ENCODE measurements at regions not wholly inside any gene's neighbourhood (a gene's known extent, or its start where the extent isn't known, plus 50 kb on each side); places are given as distances from the start of the nearest gene placed in this dataset.
"Not testable (repeated sequence)": the region's sequence is repeated elsewhere in the genome, so short reads cannot be mapped to it uniquely, and the experiment has no call there.

- DNase-seq (ENCODE audit: low read depth in 1 of 2, low spot score in 1 of 2) (no peak), FAIRE-seq (no peak), ATAC-seq (no peak)
- 26% methylated on average over 10 of the region's 10 CpGs for WGBS (ENCODE audit: missing lambda C conversion rate)
- H3K9me3 ChIP-seq = no peaks in the 10 kb centered on the region
- CTCF ChIA-PET = no interaction called here
- H3K4me1 ChIP-seq = no peaks in the 10 kb centered on the region
- no peak overlapping the region for H3K4me3 ChIP-seq
- POLR2A ChIA-PET = no interaction called here
- no peak overlapping the region for H3K27ac ChIP-seq
- TF ChIP-seq ZFP36 (IDR thresholded peaks at IDR 0.05; ENCODE audit: borderline replicate concordance, partially characterized antibody) (no peak), ESRRA (IDR thresholded peaks at IDR 0.05; ENCODE audit: borderline replicate concordance, low read length) (no peak), HOXA7 (CRISPR knock-in tag; IDR thresholded peaks at IDR 0.05) (no peak), JUN (IDR thresholded peaks at IDR 0.05) (no peak), CHD2 (IDR thresholded peaks at IDR 0.05; ENCODE audit: low read length, partially characterized antibody) (no peak), EHMT2 (IDR thresholded peaks at IDR 0.05; ENCODE audit: low read depth) (no peak)
- TF ChIP-seq, protein P1, sequence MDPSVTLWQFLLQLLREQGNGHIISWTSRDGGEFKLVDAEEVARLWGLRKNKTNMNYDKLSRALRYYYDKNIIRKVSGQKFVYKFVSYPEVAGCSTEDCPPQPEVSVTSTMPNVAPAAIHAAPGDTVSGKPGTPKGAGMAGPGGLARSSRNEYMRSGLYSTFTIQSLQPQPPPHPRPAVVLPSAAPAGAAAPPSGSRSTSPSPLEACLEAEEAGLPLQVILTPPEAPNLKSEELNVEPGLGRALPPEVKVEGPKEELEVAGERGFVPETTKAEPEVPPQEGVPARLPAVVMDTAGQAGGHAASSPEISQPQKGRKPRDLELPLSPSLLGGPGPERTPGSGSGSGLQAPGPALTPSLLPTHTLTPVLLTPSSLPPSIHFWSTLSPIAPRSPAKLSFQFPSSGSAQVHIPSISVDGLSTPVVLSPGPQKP (IDR thresholded peaks at IDR 0.05; ENCODE audit: low read depth, low read length) = no peak
- no peak overlapping the region for H3K4me2 ChIP-seq
These were observed 217.9 kb downstream of the GLRX3 start for GRCh38 chr10:130353928-130354572.

GRCh38 chr10:130354573-130354954 lies 218.4 kb downstream of the GLRX3 start:
- Histone ChIP-seq H3K9me3 (no peaks in the 10 kb centered on the region), H3K4me2 (no peak overlapping the region), H3K4me1 (no peaks in the 10 kb centered on the region), H3K27ac (no peak overlapping the region), H3K4me3 (no peak overlapping the region)
- no peak for DNase-seq (ENCODE audit: low read depth in 1 of 2, low spot score in 1 of 2)
- FAIRE-seq = no peak
- TF ChIP-seq KDM5A (IDR thresholded peaks at IDR 0.05) = no peak
- TF ChIP-seq ZC3H11A (IDR thresholded peaks at IDR 0.05) = no peak
- no peak for TF ChIP-seq JUNB (IDR thresholded peaks at IDR 0.05)
- TF ChIP-seq, protein P2, sequence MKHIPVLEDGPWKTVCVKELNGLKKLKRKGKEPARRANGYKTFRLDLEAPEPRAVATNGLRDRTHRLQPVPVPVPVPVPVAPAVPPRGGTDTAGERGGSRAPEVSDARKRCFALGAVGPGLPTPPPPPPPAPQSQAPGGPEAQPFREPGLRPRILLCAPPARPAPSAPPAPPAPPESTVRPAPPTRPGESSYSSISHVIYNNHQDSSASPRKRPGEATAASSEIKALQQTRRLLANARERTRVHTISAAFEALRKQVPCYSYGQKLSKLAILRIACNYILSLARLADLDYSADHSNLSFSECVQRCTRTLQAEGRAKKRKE (CRISPR knock-in tag; IDR thresholded peaks at IDR 0.05; ENCODE audit: low read depth) = no peak
- TF ChIP-seq MYC (IDR thresholded peaks at IDR 0.05; ENCODE audit: borderline replicate concordance, low read length) = no peak
- TF ChIP-seq FOSL2 (IDR thresholded peaks at IDR 0.05) = no peak
- no peak for TF ChIP-seq FOSL2 (CRISPR knock-in tag; IDR thresholded peaks at IDR 0.05)
- no peak for ATAC-seq
- ChIA-PET POLR2A (no interaction called here), CTCF (no interaction called here)
- 7% methylated on average over 8 of the region's 8 CpGs for WGBS (ENCODE audit: missing lambda C conversion rate)

- Histone ChIP-seq H3K9me3 (no peaks in the 10 kb centered on the region), H3K27ac (no peak overlapping the region), H3K4me3 (no peak overlapping the region), H3K4me2 (no peak overlapping the region), H3K4me1 (no peaks in the 10 kb centered on the region)
- FAIRE-seq = no peak
- ChIA-PET POLR2A (no interaction called here), CTCF (no interaction called here)
- 26% methylated on average over 14 of the region's 20 CpGs for WGBS (ENCODE audit: missing lambda C conversion rate)
- no peak for DNase-seq (ENCODE audit: low read depth in 1 of 2, low spot score in 1 of 2)
- ATAC-seq = no peak
- TF ChIP-seq JUN (IDR thresholded peaks at IDR 0.05) (no peak), HEYL (CRISPR knock-in tag; IDR thresholded peaks at IDR 0.05) (no peak), TP53 (CRISPR knock-in tag; IDR thresholded peaks at IDR 0.05) (no peak), BHLHE40 (IDR thresholded peaks at IDR 0.05; ENCODE audit: low read depth, low read length) (no peak), HOXB5 (CRISPR knock-in tag; IDR thresholded peaks at IDR 0.05) (no peak), RAD21 (conservative IDR thresholded peaks at IDR 0.05 in 1 of 2, IDR thresholded peaks at IDR 0.05 in 1 of 2) (no peak), RCOR1 (IDR thresholded peaks at IDR 0.05; ENCODE audit: low read depth, low read length) (no peak), HDAC2 (IDR thresholded peaks at IDR 0.05) (no peak), FOSL2 (IDR thresholded peaks at IDR 0.05) (no peak), FOSL2 (CRISPR knock-in tag; IDR thresholded peaks at IDR 0.05) (no peak), EHMT2 (IDR thresholded peaks at IDR 0.05; ENCODE audit: low read depth) (no peak), POLR2AphosphoS2 (conservative IDR thresholded peaks at IDR 0.05; ENCODE audit: low read length) (no peak)
- TF ChIP-seq, protein P3, sequence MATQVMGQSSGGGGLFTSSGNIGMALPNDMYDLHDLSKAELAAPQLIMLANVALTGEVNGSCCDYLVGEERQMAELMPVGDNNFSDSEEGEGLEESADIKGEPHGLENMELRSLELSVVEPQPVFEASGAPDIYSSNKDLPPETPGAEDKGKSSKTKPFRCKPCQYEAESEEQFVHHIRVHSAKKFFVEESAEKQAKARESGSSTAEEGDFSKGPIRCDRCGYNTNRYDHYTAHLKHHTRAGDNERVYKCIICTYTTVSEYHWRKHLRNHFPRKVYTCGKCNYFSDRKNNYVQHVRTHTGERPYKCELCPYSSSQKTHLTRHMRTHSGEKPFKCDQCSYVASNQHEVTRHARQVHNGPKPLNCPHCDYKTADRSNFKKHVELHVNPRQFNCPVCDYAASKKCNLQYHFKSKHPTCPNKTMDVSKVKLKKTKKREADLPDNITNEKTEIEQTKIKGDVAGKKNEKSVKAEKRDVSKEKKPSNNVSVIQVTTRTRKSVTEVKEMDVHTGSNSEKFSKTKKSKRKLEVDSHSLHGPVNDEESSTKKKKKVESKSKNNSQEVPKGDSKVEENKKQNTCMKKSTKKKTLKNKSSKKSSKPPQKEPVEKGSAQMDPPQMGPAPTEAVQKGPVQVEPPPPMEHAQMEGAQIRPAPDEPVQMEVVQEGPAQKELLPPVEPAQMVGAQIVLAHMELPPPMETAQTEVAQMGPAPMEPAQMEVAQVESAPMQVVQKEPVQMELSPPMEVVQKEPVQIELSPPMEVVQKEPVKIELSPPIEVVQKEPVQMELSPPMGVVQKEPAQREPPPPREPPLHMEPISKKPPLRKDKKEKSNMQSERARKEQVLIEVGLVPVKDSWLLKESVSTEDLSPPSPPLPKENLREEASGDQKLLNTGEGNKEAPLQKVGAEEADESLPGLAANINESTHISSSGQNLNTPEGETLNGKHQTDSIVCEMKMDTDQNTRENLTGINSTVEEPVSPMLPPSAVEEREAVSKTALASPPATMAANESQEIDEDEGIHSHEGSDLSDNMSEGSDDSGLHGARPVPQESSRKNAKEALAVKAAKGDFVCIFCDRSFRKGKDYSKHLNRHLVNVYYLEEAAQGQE (IDR thresholded peaks at IDR 0.05) = no peak
These were observed 219.0 kb downstream of the GLRX3 start for GRCh38 chr10:130354976-130355795.

DNA sequence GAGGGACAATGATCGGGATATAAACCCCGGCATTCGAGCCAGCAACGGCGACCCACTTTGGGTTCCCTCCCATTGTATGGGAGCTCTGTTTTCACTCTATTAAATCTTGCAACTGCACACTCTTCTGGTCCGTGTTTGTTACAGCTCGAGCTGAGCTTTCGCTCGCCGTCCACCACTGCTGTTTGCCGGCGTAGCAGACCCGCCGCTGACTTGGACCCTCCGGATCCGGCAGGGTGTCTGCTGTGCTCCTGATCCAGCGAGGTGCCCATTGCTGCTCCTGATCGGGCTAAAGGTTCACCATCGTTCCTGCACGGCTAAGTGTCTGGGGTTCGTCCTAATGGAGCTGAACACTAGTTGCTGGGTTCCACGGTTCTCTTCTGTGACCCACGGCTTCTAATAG lies 220.2 kb downstream of the GLRX3 start:
- H3K27ac ChIP-seq; H3K4me3 ChIP-seq; ATAC-seq; DNase-seq (ENCODE audit: low read depth in 1 of 2, low spot score in 1 of 2); H3K4me1 ChIP-seq; H3K4me2 ChIP-seq; FAIRE-seq; H3K9me3 ChIP-seq; POLR2A ChIA-PET: not testable (repeated sequence)
- 42% methylated on average over 20 of the region's 23 CpGs for WGBS (ENCODE audit: missing lambda C conversion rate)
- CTCF ChIA-PET = interaction anchor here (0.6 kb wide), 1 partner anchor 75 kb away, joined by 3 read pairs; no protein-coding TSS in a partner anchor

All from A549 (cell line).